DOHH2 (cell line): ENCODE measurements at regions not wholly inside any gene's neighbourhood (a gene's known extent, or its start where the extent isn't known, plus 50 kb on each side); places are given as distances from the start of the nearest gene placed in this dataset.

Source experiments
- H3F3A ChIP-seq: fragments of 200-600 bp; sonication (generic), shearing (Covaris generic); 2 replicates; pipeline ENCODE4 v1.6.0; 2016; ENCODE audit warnings: antibody characterized with exemption, mild to moderate bottlenecking; ENCODE audit not compliant: control insufficient read depth, insufficient read depth
- H3K27ac ChIP-seq: fragments of 200-600 bp; sonication (generic); 2 replicates; pipeline ENCODE4 v1.5.1; 2014; ENCODE audit warnings: low read depth, mild to moderate bottlenecking, low read length, moderate library complexity
- H3K27me3 ChIP-seq: fragments of 200-600 bp; sonication (generic); 2 replicates; pipeline ENCODE4 v1.6.1; 2014; ENCODE audit warnings: mild to moderate bottlenecking, low read length, mixed read lengths; ENCODE audit not compliant: control insufficient read depth
- H3K36me3 ChIP-seq: fragments of 200-600 bp; sonication (generic); 2 replicates; pipeline ENCODE4 v1.6.1; 2014; ENCODE audit warnings: mild to moderate bottlenecking, low read length, moderate library complexity, mixed read lengths; ENCODE audit not compliant: control insufficient read depth
- H3K4me1 ChIP-seq: fragments of 200-600 bp; sonication (generic); 2 replicates; pipeline ENCODE4 v1.6.1; 2014; ENCODE audit warnings: mild to moderate bottlenecking, low read length, mixed read lengths; ENCODE audit not compliant: control insufficient read depth
- H3K4me2 ChIP-seq: fragments of 200-600 bp; sonication (generic); 2 replicates; pipeline ENCODE4 v1.6.0; 2014; ENCODE audit warnings: mild to moderate bottlenecking, low read length, moderate library complexity
- H3K4me3 ChIP-seq: fragments of 200-600 bp; sonication (generic); 2 replicates; pipeline ENCODE4 v1.5.1; 2014; ENCODE audit warnings: mild to moderate bottlenecking, low read length, mixed read lengths
- H3K79me2 ChIP-seq: fragments of 200-600 bp; sonication (generic); 2 replicates; pipeline ENCODE4 v1.6.1; 2014; ENCODE audit warnings: mild to moderate bottlenecking, low read length, mixed read lengths; ENCODE audit not compliant: control insufficient read depth
- H3K9me2 ChIP-seq: fragments of 200-600 bp; sonication (generic); replicated peaks from 2 replicates; pipeline ENCODE4 v1.6.1; 2014; ENCODE audit warnings: mild to moderate bottlenecking, low read length, mixed read lengths; ENCODE audit not compliant: control insufficient read depth
- H3K9me3 ChIP-seq: fragments of 200-600 bp; sonication (generic); 2 replicates; pipeline ENCODE4 v1.6.1; 2014; ENCODE audit warnings: antibody characterized with exemption, low read length, mixed read lengths; ENCODE audit not compliant: control insufficient read depth, insufficient read depth
- H4K20me1 ChIP-seq: fragments of 200-600 bp; sonication (generic); 2 replicates; pipeline ENCODE4 v1.6.0; 2014; ENCODE audit warnings: low read depth, mild to moderate bottlenecking, antibody characterized with exemption, low read length, moderate library complexity; ENCODE audit not compliant: control insufficient read depth, insufficient read depth
- EZH2phosphoT487 ChIP-seq: fragments of 200-600 bp; sonication (generic); IDR thresholded peaks from 2 replicates; pipeline ENCODE4 v1.6.1; 2017; ENCODE audit warnings: borderline replicate concordance, mild to moderate bottlenecking, antibody characterized with exemption, low read length, moderate library complexity, mixed read lengths
- TF ChIP-seq, protein P1 (sequence below): fragments of 200-600 bp; sonication (generic); IDR thresholded peaks from one replicate; pipeline ENCODE4 v1.5.1; 2014; ENCODE audit warnings: antibody characterized with exemption, mild to moderate bottlenecking, low read depth, low read length; ENCODE audit not compliant: poor library complexity, severe bottlenecking

DNA sequence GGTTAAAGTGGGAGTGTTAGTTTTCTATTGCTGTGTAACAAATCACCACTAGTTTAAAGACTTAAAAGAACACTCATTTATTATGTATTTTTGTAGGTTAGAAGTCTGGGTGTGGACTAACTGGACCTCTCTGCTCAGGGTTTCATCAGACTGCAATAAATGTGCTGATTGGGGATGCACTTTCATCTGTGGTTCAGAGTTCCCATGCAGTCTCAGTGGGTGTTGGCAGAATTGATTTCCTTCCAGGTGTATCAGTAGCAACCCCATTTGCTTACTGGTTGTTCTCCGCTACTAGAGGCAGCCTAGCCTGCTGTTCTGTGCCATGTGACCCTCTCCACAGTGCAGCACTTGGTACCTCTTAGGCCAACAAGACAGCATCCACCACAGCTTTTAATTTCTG, 2200.5 kb downstream of the MAT2B start:
- H3K4me3 ChIP-seq, result no peak overlapping the region
- no peaks in the 10 kb centered on the region for H3K4me1 ChIP-seq
- no peak overlapping the region for H3K27ac ChIP-seq
- TF ChIP-seq, protein P1, sequence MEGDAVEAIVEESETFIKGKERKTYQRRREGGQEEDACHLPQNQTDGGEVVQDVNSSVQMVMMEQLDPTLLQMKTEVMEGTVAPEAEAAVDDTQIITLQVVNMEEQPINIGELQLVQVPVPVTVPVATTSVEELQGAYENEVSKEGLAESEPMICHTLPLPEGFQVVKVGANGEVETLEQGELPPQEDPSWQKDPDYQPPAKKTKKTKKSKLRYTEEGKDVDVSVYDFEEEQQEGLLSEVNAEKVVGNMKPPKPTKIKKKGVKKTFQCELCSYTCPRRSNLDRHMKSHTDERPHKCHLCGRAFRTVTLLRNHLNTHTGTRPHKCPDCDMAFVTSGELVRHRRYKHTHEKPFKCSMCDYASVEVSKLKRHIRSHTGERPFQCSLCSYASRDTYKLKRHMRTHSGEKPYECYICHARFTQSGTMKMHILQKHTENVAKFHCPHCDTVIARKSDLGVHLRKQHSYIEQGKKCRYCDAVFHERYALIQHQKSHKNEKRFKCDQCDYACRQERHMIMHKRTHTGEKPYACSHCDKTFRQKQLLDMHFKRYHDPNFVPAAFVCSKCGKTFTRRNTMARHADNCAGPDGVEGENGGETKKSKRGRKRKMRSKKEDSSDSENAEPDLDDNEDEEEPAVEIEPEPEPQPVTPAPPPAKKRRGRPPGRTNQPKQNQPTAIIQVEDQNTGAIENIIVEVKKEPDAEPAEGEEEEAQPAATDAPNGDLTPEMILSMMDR, result no peak
- no peak for TF ChIP-seq EZH2phosphoT487
- no peaks in the 10 kb centered on the region for H3K27me3 ChIP-seq
- no peaks in the 10 kb centered on the region for H4K20me1 ChIP-seq
- no peaks in the 10 kb centered on the region for H3K36me3 ChIP-seq
- H3K9me3 ChIP-seq, result no peaks in the 10 kb centered on the region
- H3K4me2 ChIP-seq, result no peak overlapping the region
- H3K9me2 ChIP-seq, result no peaks in the 10 kb centered on the region
- no peaks in the 10 kb centered on the region for H3F3A ChIP-seq
- no peaks in the 10 kb centered on the region for H3K79me2 ChIP-seq

DNA sequence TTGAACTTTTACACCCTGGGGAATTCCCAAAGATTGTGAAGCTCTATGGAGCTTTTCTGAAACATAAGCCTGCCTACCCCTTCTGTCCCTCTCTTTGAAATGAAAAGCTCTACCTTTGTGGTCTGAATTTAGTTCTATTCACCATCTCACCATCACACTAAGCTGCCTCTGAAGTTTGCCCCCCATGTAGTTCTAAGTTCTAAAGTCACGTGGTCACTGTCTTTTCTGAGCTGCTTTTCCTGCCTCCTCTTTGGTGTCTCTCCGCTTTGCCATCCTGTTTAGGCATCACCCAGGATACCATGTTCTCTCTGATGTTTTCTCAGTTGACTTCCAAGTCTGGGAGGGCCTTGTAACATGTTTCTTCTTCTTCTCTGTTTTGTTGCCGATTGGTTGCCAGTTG, 2206.6 kb downstream of the MAT2B start:
- Histone ChIP-seq H3K27me3 (no peaks in the 10 kb centered on the region), H3K4me1 (no peaks in the 10 kb centered on the region), H3K9me3 (no peaks in the 10 kb centered on the region), H3K79me2 (no peaks in the 10 kb centered on the region), H3K27ac (no peak overlapping the region), H3K36me3 (no peaks in the 10 kb centered on the region), H3K4me3 (no peak overlapping the region), H3K9me2 (no peaks in the 10 kb centered on the region), H3K4me2 (no peak overlapping the region), H3F3A (no peaks in the 10 kb centered on the region), H4K20me1 (no peaks in the 10 kb centered on the region)
- no peak for TF ChIP-seq EZH2phosphoT487
- TF ChIP-seq, protein P1, result no peak

DNA sequence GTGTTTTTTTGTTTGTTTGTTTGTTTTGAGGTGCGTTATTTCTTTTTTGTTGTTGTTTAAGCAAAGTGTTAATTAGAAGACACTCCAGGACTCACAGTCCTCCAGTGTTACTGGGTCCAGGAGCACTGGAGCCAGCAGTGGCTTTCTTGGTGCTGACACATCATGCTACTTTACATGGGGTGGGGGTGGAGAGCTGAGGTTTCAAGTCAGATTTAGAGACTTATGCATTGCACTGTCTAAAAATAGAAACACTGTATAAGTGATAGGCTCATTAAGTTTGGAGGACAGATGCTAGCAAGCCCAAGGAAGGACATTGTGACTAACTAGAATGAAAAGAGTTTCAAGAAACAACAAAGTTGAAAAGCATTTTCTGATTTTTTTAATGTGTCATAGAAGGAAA, 2209.2 kb downstream of the MAT2B start:
- TF ChIP-seq, protein P1, result no peak
- TF ChIP-seq EZH2phosphoT487, result no peak
- Histone ChIP-seq H3K9me3 (no peaks in the 10 kb centered on the region), H3K27ac (no peak overlapping the region), H3K4me2 (no peak overlapping the region), H3K4me3 (no peak overlapping the region), H4K20me1 (no peaks in the 10 kb centered on the region), H3K9me2 (no peaks in the 10 kb centered on the region), H3F3A (no peaks in the 10 kb centered on the region), H3K4me1 (no peaks in the 10 kb centered on the region), H3K27me3 (no peaks in the 10 kb centered on the region), H3K36me3 (no peaks in the 10 kb centered on the region), H3K79me2 (no peaks in the 10 kb centered on the region)

DNA sequence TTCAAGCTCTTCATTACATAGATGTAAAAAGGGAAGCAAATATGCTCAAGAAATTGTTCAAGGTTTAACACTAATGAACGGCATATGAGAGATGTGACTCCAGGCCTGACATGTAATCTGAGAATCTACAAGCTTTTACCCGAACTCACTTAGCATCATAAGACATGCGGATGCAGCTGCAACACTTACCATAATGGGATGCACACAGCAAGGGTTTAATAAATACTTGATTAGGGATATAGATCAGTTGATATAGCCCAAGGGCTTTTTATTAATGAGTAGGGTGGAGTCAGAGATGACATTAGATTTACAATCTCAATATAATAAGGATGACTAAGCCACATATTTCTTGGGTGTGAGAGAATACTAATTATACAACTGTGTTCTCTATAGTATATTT, 2215.5 kb downstream of the MAT2B start:
- Histone ChIP-seq H4K20me1 (no peaks in the 10 kb centered on the region), H3K4me3 (no peak overlapping the region), H3K36me3 (no peaks in the 10 kb centered on the region), H3K79me2 (no peaks in the 10 kb centered on the region), H3F3A (no peaks in the 10 kb centered on the region), H3K27ac (no peak overlapping the region), H3K27me3 (no peaks in the 10 kb centered on the region), H3K4me1 (no peaks in the 10 kb centered on the region), H3K4me2 (no peak overlapping the region), H3K9me2 (no peaks in the 10 kb centered on the region), H3K9me3 (no peaks in the 10 kb centered on the region)
- TF ChIP-seq EZH2phosphoT487, result no peak
- TF ChIP-seq, protein P1, result no peak
